Testis (tissue), 2 donors: ENCODE measurements at regions not wholly inside any gene's neighbourhood (a gene's known extent, or its start where the extent isn't known, plus 50 kb on each side); places are given as distances from the start of the nearest gene placed in this dataset.

Experiments
- DNase-seq: peaks from one replicate; pipeline ENCODE4 v3.0.0-alpha.2; 2019
- H3K27ac ChIP-seq, 2 donors: fragments of 200-600 bp; sonication (generic); one replicate each; pipeline ENCODE4 v1.5.1; 2019
- H3K27me3 ChIP-seq: fragments of 200-600 bp; sonication (generic); one replicate; pipeline ENCODE4 v1.5.1; 2019
- H3K36me3 ChIP-seq: fragments of 200-600 bp; sonication (generic); one replicate; pipeline ENCODE4 v1.5.1; 2017; ENCODE audit warnings: low read depth; ENCODE audit errors: missing control alignments
- H3K4me1 ChIP-seq: fragments of 200-600 bp; sonication (generic); one replicate; pipeline ENCODE4 v1.5.1; 2019
- H3K4me3 ChIP-seq, 2 donors: fragments of 200-600 bp; sonication (generic); one replicate each; pipeline ENCODE4 v1.5.1; 2017 to 2019
- H3K9me3 ChIP-seq: fragments of 200-600 bp; sonication (generic); one replicate; pipeline ENCODE4 v1.5.1; 2017
- CTCF ChIP-seq, 3 experiments: fragments of 450-650 bp in 2 of 3; fragments of 200-600 bp in 1 of 3; sonication (generic) in 1 of 3; IDR thresholded peaks; one replicate each; pipeline ENCODE4 v1.5.1; 2016 to 2019; ENCODE audit warnings: antibody characterized with exemption in 3 of 3, mild to moderate bottlenecking in 2 of 3, moderate library complexity in 1 of 3
- POLR2A ChIP-seq: fragments of 450-650 bp; IDR thresholded peaks from one replicate; pipeline ENCODE4 v1.6.1; 2017; ENCODE audit warnings: antibody characterized with exemption, mild to moderate bottlenecking, moderate library complexity
- WGBS, 2 donors: methylation state at CpG; one replicate each; pipeline ENCODE4 v1.1.5; 2018; 5-methylcytosine and 5-hydroxymethylcytosine counted together
- intact Hi-C: fragments of 100-400 bp; cut with DNase I; formaldehyde crosslinking; loops from one replicate; pipeline ENCODE4 v1.15.1; 2023; ENCODE audit warnings: low total_unique reads

GRCh38 chr6:11912420-11912819 lies 99.7 kb upstream of the HIVEP1 start:
- TF ChIP-seq POLR2A (no peak), CTCF (IDR thresholded peaks at IDR 0.05) (no peak)
- Histone ChIP-seq H3K36me3 (no peaks in the 10 kb centered on the region), H3K27ac (no peak overlapping the region), H3K27me3 (no peaks in the 10 kb centered on the region), H3K4me3 (no peak overlapping the region), H3K4me1 (no peaks in the 10 kb centered on the region), H3K9me3 (no peaks in the 10 kb centered on the region)
- no peak for DNase-seq
- WGBS, 2 donors = 84 to 98% methylated on average over 6 of the region's 6 CpGs
- intact Hi-C loops = no loop called here

GRCh38 chr6:11911538-11911937 lies 100.6 kb upstream of the HIVEP1 start:
- Histone ChIP-seq H3K27ac (no peak overlapping the region), H3K9me3 (no peaks in the 10 kb centered on the region), H3K36me3 (no peaks in the 10 kb centered on the region), H3K27me3 (no peaks in the 10 kb centered on the region), H3K4me3 (no peak overlapping the region), H3K4me1 (no peaks in the 10 kb centered on the region)
- WGBS, 2 donors = 78 to 90% methylated on average over 1 of the region's 1 CpG
- DNase-seq = no peak
- intact Hi-C loops = no loop called here
- no peak for TF ChIP-seq CTCF (IDR thresholded peaks at IDR 0.05)
- TF ChIP-seq POLR2A = no peak

GRCh38 chr6:11909696-11910132 lies 102.4 kb upstream of the HIVEP1 start:
- intact Hi-C loops = no loop called here
- DNase-seq = no peak

GRCh38 chr6:11908436-11909105 lies 103.5 kb upstream of the HIVEP1 start:
- Histone ChIP-seq H3K36me3 (no peaks in the 10 kb centered on the region), H3K27ac (no peak overlapping the region), H3K4me3 (no peak overlapping the region), H3K9me3 (no peaks in the 10 kb centered on the region), H3K4me1 (no peaks in the 10 kb centered on the region), H3K27me3 (no peaks in the 10 kb centered on the region)
- TF ChIP-seq CTCF (IDR thresholded peaks at IDR 0.05) = no peak
- no peak for TF ChIP-seq POLR2A
- intact Hi-C loops = no loop called here
- no peak for DNase-seq
- 79 to 86% methylated on average over 2 of the region's 2 CpGs for WGBS, 2 donors

More at GRCh38 chr6:11909696-11910132, 102.4 kb upstream of the HIVEP1 start:
- no peaks in the 10 kb centered on the region for H3K36me3 ChIP-seq
- no peaks in the 10 kb centered on the region for H3K4me1 ChIP-seq
- TF ChIP-seq POLR2A (no peak), CTCF (IDR thresholded peaks at IDR 0.05) (no peak)
- H3K4me3 ChIP-seq = no peak overlapping the region
- no peak overlapping the region for H3K27ac ChIP-seq
- H3K27me3 ChIP-seq = no peaks in the 10 kb centered on the region
- H3K9me3 ChIP-seq = no peaks in the 10 kb centered on the region
- 78 to 88% methylated on average over 7 of the region's 7 CpGs for WGBS, 2 donors

- Histone ChIP-seq H3K4me1 (no peaks in the 10 kb centered on the region), H3K27ac (no peak overlapping the region), H3K4me3 (no peak overlapping the region), H3K27me3 (no peaks in the 10 kb centered on the region), H3K9me3 (no peaks in the 10 kb centered on the region), H3K36me3 (no peaks in the 10 kb centered on the region)
- intact Hi-C loops = no loop called here
- DNase-seq = no peak
- WGBS, 2 donors = 87 to 95% methylated on average over 2 of the region's 2 CpGs
- TF ChIP-seq POLR2A = no peak
- TF ChIP-seq CTCF (IDR thresholded peaks at IDR 0.05) = no peak
These were observed 108.5 kb upstream of the HIVEP1 start for GRCh38 chr6:11903645-11904044.
